HG02943 (cell line): ENCODE measurements at regions not wholly inside any gene's neighbourhood (a gene's known extent, or its start where the extent isn't known, plus 50 kb on each side); places are given as distances from the start of the nearest gene placed in this dataset.

ENCODE experiments used
- ATAC-seq: cut with Tn5 transposase; IDR thresholded peaks from one replicate; pipeline ENCODE4 v1.9.1; 2021; ENCODE audit warnings: mild to moderate bottlenecking, low read depth, moderate library complexity; ENCODE audit not compliant: unreplicated experiment

DNA sequence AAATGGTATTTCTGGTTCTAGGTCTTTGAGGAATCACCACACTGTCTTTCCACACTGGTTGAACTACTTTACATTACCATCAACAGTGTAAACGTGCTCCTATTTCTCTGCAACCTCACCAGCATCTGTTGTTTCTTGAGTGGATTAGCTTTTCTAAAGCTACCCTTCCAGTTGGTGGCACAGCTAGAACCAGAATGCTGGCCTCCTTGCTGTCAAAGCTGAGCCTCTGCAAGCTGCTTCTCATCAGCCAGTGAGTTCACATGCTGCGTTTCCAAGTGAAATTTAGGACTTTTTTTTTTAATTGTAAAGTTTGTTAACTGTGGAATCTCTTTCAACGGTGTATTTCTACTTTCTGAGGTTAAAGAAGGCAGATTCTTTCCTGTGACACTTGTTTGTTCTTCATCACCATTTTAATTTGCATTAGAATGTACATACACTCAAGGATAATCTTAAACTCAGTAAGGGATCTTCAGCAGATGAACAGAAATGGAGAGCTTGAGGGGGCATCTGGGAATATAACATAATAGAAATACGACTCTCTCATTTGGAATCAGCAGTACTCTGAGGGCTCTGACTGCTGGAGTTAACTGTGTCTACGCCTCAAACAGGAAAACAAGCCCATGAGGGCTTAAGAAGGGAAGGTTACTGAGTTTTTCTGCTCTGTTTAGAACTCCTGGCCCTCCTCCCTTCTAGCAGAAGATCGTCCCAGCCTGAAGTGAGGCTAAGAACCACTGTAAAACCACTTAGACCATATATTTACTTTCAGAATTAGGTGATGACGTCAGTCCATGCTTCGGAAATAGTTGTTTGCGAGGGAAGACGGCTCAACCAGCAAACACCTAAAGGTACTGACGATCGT lies 148.4 kb upstream of the FAM20A start:
- no peak for ATAC-seq

- ATAC-seq: no peak
These were observed 147.2 kb upstream of the FAM20A start for GRCh38 chr17:68748381-68748780.

DNA sequence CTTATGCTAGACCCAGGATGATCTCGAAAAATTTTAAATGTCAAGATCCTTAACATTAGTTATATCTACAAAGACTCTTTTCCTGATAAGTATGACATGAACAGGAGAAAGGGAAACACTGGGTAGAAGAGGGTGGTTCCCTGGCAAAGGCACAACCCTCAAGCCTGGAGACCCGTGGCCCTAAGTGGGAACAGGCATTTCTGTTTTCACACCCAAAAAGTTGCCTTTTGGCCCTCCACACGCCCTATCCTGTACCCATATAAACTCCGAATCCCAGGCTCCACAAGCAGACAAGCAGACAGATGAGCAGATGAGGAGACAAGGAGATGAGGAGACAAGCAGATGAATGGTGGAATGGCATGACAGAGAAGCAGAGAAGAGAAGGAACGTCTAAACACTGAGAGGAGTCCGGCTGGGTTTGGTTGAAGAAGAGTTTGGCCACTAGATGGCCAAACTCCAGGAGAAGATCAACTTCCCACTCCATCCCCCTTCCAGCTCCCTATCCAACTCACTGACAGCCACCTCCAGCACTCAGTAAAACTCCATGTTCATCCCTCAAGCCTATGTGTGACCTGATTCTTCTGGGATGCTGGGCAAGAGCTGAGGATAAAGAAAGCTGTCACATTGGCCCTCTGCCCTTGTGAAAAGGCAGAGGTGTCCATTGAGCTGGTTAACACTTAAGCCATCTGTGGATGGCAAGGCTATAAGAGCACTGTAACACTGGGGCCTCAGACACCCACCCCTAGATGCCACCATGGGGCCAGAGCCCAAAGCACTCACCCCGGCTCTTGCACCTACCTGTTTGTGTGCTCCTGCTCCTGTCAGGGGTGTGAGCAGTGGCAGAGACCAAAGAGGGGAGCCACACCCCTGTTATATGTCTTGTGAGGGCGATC lies 139.6 kb upstream of the FAM20A start:
- ATAC-seq: no peak

- ATAC-seq: no peak
These were observed 136.7 kb upstream of the FAM20A start for GRCh38 chr17:68737761-68738443.

DNA sequence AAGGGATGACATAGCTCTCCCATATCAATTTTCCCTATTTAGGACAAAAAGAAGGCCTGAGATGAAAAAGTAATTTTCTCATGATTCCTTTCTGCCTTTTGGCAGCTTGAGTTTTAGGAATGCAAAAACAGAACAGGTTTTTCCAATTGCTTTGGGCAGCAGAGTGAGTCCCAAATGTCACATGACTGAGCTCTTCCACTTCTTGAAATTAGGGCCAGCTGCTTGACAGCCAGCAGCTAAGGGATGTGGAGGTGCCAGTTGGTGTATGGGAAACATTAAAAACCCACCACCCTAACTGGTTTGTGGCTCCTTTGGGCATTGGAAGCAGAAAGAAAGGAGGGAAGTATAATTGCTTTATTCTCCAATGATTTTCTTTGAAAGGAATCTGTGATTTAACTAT lies 133.8 kb upstream of the FAM20A start:
- no peak for ATAC-seq

DNA sequence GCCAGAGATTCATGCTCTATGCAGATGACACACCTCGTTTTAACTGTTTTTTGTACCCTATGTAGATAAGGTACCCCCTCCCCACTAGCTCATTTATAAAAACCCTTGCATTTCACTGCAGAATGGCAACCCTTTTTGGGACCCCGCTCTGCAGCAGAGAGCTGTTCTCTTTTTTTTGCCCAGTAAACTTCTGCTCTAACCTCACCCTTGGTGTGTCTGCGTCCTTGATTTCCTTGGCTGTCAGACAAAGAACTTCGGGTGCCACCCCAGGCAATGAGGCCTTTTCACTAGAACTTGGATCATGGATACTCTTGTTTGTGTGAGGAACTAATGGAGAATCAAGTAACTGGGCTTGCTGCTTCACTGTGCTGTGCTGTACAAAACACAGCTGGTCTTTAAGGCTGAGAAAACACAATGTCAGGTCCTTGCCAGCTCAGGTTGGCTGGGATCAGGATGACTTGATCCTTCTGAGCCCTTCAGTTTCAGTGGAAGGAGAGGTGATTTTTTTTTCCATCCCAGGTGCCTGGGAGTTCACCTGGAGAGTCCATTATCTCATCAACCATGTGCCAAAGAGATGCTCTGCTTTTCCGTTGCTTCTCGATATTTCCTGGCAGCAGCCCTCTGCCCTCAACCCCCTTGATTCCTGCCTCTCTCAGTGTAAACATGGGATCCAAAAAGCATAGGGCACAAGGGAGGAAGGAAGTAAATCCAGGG lies 133.2 kb upstream of the FAM20A start:
- ATAC-seq: no peak

- ATAC-seq: no peak
These were observed 132.3 kb upstream of the FAM20A start for GRCh38 chr17:68733241-68734176.

- ATAC-seq: no peak
These were observed 131.2 kb upstream of the FAM20A start for GRCh38 chr17:68732301-68732749.

DNA sequence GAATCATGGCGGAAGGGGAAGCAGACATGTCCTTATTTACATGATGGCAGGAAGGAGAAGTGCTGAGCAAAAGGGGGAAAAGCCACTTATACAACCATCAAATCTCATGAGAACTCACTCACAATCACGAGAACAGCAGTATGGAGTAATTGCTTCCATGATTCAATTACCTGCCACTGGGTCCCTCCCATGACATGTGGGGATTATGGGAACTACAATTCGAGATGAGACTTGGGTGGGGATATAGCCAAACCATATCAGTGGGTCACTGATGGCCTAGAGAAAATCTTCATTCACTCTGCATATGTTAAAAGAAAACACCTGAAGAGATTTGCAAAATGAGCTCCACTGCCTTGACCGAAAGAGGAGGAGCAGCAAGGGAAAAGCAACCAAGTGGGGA lies 130.3 kb upstream of the FAM20A start:
- ATAC-seq: no peak

DNA sequence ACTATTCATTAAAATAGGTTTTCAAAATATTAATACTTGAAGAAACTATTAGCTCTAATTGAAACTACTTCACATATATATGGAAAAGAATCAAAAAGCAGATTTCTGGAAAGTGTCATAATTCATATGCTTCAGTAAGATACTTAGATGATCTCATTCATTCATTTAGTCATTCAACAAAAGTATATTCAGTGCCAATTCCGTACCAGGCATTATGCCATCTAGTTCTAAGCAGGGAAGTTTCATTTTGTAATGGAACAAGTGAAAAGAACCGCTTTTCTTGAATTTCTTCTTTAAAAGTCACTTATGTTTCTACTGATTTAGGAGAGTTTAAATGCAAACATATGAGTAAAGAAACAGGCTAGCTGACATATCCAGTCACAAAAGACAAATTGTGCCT lies 118.3 kb upstream of the FAM20A start:
- no peak for ATAC-seq

DNA sequence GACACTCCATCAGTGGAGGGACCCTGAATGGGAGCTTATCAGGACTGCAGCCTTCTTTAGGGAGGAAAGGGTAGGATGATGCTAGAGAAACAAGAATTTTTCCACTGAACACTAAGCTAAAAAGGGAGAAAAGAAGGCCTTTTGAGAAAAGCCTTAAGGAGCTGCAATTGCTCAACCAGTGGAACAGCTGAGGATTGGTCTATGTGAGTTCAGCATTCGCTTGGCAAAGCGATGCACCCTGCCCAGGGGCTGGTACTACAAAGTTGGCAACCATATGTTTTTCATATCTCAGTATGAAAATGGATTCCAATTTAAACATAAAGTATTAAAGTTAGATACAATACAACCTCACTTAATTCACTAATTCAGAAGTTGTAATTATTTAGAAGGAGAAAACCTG lies 117.8 kb upstream of the FAM20A start:
- ATAC-seq: no peak

- ATAC-seq: no peak
These were observed 117.3 kb upstream of the FAM20A start for GRCh38 chr17:68718465-68718864.

DNA sequence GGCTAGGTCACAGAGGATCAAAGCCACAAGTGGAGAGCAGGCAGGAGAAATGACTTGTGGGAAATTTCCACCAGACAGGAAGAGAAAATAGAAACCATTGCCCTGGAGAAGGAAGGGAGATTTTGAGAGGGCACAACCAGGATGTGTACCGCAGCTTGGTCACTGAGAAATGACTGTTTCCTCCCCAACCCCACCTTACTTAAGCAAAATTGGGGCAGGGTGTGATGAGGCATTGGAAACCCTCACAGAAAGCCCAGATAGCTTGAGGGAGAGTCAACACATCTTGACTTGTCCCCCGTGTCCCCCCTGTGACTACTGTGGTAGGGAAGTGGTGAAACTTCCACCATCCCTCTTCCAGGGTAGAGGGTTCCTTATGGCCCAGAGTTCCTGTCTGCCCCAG lies 113.5 kb upstream of the FAM20A start:
- ATAC-seq: no peak

DNA sequence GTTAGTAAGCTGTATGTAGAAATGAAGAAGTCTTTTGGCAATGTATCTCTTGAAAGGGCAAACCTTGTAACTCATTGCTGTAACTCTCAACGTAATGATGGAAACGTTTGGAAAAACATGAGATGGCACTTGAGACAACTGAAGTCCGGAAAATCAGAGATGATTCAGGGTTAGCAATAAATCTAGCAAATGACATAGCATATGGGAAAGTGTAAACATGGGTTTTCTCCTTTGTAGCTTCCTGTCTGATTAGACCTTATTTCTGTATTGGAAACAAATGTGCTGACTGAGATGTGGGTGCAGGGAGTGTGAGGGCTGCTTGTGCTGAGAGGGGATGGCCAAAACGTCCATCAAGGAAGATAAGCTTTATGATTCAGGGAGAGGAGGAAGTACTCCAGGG lies 110.7 kb upstream of the FAM20A start:
- no peak for ATAC-seq

DNA sequence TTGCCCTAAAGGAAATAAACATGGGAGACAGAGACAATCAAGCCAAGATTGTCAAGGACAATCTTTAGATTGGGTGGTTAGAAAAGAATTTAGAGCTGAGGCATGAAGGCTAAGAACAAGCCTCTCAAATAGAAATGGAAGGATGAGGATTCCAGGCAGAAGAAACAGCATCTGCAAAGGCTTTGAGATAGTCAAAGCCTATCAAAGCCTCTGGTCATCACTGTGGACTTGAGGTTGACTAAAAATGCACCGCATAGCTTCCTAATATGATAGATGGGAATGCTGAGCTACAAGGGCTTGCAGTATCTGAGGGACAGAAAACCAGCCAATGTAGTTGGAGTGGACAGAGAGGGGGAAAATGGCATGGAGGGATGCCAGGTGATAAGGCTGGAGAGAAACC lies 109.8 kb upstream of the FAM20A start:
- no peak for ATAC-seq

GRCh38 chr17:68710035-68710780 lies 109.0 kb upstream of the FAM20A start:
- ATAC-seq: no peak

DNA sequence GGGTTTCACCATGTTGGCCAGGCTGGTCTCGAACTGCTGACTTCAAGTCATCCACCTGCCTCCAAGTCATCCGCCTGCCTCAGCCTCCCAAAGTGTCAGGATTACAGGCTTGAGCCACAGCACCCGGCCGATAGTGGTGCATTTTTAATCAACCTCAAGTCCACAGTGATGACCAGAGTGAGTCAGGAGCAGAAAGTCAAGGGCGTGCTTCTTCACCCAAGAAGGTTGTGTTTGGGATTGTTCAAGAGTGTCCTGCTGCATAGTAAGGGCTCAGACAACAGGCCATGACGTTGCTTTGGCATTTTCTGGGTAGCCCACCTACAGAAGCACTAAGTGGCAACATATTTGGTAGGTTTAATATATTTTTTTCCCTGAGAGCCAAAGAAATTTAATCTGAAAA lies 108.3 kb upstream of the FAM20A start:
- ATAC-seq: no peak

DNA sequence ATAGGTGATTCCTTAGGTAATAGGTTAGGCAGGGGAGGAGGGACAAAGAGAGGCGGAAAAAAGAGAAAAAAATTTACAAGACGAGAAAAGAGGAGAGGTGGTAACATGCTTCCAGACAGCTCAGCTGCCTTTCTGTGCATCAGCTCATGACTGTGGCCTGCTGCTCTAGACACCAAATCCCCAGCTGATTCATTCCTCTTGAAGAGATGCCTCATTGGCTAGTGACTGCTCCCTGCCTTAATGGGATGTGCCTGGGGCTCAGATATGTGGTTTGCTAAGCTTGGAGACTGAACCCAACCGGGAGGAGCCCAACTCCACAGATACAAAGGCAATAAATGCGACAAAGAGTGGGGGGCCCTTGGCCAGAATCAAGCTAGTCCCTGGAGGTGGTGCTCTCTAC lies 105.9 kb upstream of the FAM20A start:
- no peak for ATAC-seq
